HK-2 (cell line): ENCODE measurements at regions not wholly inside any gene's neighbourhood (a gene's known extent, or its start where the extent isn't known, plus 50 kb on each side); places are given as distances from the start of the nearest gene placed in this dataset.

Source experiments
- DNase-seq: peaks from one replicate; pipeline ENCODE4 v3.0.0-alpha.2; 2018; ENCODE audit not compliant: unreplicated experiment

DNA sequence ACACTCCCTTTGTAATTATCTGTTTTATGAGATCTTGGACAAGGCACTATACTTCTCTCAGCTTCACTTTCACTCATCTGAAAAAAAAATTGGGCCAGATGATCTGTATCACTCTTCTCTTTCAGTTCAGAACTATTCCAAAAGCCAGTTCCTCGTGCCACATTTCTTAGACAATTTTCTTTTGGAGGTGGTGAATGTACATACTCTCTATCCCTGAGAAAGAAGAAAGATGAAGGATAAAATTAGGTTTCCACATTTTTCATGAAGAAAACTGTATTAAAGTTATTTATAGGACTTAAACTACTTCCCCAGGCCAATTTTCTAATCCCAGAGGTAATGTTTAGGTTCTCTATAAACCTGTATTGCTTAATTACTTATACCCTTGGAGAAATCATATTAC lies 171.6 kb downstream of the SLC6A15 start:
- DNase-seq: no peak

DNA sequence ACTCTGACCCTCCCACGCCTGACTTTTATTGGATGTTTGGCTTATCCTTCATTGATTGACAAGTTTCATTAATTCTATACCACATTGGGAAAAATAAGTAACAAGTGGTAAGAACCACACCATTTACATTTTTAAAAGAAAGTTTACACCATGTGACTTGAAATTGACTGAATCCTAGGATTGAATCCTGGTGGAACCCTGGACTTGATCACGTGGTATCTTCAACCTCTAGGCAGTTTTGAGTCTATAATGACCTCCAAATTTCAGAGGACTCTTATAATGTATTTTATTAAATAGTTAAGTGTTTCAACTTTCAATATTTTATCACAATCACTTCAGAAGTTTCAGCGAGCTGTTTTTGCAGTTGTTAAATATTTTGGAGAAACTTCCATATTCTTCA lies 172.0 kb downstream of the SLC6A15 start:
- no peak for DNase-seq

DNA sequence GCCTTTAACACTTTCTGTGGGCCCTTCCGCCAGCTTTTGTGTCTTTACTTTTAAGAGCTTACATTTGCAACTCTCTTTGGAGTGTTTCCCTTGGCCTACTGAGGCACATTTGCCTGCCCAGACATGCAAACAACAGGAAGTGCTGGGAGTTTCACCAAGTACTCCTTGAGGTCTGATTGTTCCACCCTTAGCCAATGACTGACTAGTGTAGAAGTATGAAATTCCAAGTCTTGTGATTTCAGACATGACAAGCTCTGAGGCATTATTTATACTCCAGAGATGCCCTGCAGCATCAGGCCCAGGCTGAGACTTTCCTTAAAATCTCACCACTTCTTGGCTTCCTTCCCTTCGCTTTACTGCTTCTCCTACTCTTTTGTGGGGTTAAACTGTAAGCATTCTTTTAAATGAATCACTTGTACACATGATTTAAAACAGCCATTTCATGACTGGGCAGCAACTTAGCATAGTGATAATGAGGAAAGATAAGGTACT lies 174.1 kb downstream of the SLC6A15 start:
- no peak for DNase-seq

DNA sequence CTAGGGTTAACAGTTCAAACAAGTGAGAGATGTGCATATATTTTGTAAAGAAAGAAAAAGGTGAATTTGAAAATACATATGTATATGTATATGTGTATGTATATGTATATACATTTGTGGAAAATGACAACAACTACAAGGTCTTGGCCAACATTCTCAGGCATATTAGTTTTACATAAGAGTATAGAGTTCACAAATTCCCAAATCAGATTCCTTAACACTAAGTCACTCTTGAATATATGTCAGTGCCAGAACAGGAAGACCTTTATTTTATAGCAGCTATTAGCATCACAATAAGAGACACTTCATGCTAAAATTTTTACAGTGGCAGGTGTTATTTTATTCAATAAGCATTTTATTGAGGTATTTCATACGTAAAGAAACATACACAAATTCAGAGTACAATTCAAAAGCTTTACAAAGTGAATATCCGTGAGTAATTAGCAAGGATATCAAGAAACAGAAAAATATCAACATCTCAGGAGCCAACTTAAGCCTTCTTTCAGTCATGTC lies 179.7 kb downstream of the SLC6A15 start:
- DNase-seq: no peak

DNA sequence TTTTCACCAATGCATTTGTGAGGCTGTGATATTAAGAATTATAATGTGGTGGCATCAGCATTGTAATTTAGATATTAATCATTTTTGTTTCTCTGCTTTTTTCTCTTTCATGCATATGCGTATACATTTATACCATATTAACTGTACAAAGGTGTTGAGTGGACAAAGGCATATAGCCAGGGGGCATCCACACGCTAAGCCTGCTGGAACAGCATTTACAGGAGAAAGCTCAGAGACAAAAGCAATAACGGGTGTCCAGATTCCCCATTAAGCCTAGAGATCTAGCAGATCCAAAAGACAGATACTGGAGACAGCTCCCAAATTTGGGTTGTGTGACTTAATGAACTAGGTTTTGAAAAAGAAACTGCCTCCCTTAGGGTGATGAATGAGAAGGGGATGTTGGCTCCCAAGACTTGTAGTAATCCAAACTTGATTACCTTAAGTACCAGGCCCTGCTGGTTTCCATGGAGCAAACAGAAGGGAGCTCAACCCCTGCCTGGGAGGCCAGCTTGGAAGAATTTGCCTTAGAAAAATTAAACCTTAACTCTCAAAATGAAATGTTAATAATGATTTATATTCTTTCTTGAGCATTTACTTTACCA lies 181.9 kb downstream of the SLC6A15 start:
- no peak for DNase-seq

DNA sequence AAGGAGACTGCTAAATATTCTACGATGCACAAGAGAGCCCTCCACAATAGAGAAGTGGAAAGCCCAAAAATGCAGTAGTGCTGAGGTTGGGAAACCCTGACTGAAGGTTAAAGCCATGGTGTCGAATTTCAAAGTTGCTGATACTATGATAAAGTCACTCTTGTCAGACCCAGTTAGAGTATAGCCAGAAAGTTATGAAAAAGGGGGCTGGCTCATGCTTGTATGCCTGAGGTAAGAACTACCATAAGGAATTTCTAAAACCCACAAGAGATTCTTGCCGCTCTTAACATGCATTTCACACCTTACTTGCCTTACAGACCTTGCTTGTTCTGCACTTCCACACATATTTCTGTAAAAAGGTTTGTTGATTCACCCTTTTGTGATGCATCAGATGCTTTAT lies 184.6 kb downstream of the SLC6A15 start:
- no peak for DNase-seq

DNA sequence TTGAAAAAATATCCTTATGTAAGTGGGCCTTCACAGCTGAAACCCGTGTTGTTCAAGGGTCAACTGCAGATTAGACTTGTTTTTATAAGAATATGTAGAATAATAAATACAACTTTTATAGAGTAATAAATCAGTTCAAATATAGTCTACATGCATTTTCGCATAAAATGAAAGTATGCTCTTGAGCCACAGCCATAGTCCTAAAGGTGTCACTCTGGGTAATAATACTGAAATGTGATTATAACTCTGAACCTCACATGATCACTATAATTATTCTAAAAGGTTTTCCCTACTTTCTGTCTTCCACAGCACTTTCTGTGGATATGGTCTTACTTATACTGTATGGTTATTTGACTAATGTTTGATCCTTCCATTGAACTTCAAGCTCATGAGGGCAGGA lies 185.8 kb downstream of the SLC6A15 start:
- DNase-seq: no peak

DNA sequence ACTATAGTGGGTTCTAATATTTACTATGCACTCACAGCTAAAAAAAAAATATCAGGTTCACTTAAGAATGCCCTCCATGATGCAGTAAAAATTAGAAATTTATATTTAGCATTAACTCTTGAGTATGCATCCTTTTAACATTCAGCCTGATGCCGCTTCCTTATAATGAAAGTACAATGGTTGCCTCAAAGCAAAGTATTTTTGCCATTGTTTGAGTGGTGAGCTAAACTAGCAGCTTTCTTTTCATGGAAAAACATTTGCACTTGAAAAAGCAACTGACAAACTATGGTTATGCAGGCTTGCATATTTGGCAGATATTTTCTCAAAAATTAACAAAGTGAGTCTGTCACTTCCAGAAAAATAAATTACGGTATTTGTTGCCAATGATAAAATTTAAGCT lies 188.6 kb downstream of the SLC6A15 start:
- DNase-seq: no peak

DNA sequence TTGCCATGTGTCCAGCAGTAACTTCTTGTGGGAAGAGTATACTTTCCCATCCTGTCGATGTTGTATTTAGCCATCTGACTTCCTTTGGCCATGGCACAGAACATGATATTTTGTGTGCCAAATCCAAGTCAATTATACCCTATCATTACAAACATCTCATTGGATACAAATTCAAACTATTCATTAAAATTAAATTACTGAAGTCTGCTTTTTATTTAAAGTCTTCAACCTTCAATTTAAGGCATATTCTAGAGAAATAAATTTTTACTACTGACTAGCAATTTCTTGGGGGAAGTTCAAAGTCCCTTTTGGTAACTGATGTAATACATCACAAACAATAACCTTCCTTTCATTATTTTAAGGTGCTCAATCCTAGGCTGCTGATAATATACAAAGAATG lies 192.6 kb downstream of the SLC6A15 start:
- no peak for DNase-seq

DNA sequence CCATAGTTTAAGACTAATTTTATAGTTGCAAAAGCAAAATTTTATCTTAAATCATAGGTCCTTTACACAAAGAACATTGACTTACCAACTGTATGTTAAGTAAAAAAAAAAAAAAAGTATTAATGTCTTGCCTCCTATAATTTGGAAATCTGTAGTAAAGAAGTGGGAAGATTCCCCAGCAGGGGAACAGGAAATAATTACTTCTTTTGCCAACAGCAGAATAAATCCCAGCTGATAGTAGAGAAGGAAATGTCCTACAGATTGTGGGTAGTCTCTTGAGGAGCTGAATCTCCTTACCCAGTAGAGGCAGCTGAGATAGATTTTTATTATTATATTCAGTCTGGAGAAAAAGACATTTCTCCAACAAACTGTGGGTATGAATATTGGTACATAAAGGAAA lies 193.7 kb downstream of the SLC6A15 start:
- DNase-seq: no peak

DNA sequence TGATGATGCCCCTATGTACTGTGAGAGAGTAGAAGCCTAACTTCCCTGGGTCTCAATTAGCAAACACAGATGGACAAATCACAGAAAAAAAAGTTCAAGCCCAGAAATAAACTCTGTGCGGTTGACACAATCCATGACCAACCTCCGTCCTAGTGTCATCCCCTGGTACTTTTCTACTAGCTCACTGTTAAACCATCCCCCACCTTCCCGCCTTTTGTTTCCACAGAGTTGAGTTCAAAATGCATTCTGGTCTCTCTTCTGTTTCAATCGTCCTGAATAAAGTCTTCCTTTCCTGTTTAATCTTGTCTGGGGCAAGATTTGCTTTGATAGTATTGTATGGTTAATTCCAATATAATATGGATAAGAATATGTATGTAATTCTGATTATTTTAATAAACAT lies 199.9 kb downstream of the SLC6A15 start:
- no peak for DNase-seq

DNA sequence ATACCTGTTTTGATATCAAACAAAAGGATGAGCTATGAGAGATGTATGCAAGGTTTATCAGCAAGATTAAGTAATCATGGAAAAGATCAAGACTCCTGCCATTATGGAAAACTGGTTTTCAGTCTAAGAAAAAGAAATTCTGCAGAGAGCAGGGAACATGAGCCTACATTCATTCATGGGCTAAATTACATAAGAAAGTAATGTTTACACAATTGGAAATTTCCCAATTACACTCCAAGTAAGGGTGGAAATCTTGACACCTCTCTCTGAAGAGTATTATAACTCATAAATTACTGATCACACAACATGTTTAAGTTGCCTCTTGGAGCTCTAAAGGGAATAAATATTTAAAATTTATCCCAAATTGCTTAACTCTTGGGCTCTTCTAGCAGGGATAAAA lies 206.2 kb downstream of the SLC6A15 start:
- DNase-seq: no peak

DNA sequence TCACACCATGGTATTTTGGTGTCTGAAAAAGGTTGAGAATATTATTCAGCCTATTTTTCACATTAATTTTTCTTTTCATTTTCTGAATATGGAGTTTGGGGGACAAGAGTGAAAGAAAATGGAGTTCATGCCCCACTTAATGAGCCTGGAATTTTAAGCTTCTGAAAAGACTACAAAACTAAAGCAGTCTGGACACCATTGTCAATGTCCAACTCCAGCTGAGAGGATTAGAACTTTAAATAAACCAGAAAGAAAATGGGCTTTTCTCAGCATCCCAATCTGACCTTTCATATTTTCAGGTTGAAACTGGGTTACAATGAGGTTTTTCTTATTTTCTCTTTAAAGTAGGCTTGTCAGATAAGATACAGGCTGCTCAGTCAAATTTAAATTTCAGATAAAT lies 207.7 kb downstream of the SLC6A15 start:
- DNase-seq: no peak

DNA sequence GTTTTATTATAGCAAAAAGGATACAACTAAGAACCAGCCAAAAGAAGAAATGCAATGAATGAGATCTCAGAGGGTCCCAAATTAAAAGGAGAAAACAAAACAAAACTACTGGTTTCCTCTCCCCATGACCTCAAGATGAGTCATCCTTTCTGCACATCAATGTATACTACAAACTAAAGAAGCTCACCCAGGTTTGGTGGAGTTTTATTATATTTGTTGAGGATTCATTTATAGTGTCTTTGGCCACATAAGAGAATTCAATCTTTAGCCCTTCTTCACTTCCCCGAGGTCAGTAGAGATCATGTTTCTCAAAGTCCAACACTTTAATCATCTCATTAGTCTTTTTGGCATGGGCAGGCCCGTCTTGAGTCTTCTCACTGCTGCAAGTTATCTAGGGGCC lies 210.6 kb downstream of the SLC6A15 start:
- no peak for DNase-seq

DNA sequence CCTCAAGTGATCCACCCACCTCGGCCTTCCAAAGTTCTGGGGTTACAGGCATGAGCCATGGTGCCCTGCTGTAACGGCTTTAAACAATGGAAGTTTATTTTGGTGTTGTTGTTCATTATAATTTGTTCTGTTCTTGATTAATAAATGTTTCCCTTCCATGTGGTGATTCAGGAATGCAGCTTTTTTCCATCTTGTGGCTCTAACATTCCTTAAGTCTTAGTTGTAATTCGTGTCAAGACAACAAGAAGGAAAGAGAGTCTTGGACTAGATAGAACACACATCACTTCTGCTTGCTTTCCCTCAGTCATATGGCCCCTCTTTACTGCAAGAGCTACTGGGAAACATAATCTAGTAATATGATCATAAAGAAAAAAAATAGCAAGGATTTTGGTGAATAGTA lies 211.6 kb downstream of the SLC6A15 start:
- DNase-seq: no peak

DNA sequence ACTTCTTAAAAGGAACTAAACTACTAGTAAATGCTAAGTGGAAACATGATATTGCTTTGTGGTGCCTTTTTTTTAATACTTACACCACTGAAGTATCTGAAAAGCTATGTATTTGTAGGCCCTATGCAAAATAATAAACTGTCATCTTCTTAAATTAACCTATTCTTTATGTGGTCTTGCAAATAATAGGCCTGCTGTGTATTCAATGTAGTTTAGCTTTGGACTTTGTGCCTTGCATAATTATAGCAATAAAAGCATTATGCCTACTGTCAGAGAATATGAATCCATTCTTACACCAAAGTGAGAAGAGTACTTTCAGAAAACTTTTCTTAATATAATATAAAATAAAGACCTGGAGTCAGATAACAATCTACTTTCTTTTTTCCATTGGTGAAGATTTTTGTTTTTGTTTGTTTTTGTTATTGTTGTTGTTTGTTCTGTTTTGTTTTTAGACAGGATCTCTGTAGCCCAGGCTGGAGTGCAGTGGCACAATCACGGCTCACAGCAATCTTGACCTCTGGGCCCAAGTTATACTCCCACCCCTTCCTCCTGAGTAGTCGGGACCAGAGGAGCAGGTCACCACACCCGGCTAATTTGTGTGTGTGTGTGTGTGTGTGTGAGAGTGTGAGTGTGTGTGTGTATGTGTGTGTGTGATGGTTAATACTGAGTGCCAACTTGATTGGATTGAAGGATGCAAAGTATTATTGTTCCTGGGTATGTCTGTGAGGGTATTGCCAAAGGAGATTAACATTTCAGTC lies 213.8 kb downstream of the SLC6A15 start:
- no peak for DNase-seq

DNA sequence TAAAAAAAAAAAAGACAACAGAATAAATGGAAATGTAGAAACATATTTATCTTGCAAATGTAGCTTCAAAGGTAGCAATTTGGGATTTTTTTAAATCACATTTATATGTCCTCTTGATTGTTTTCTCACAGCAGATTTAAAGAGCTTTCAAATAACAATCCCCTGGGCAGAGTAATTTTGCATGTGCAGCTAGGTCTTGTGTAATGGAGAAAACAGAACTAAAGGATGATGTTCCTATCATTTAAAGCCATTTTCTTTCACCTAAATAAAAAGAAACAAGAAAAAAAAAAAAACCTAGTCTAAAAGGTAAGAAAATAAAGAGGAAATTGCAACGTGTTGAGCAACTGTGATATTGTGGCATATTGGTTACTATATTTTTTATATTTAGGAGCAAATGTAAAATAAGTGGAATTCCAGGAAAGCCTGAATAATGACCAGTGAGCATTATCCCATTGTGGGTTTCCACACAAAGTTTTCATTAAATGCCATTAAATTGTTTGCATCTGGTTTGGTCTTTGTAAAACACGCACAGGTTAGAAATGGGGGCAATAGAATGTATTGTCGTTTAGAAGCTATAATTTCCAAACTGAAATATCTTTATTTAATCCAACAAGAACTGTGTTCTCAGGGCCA lies 215.6 kb downstream of the SLC6A15 start:
- DNase-seq: no peak

DNA sequence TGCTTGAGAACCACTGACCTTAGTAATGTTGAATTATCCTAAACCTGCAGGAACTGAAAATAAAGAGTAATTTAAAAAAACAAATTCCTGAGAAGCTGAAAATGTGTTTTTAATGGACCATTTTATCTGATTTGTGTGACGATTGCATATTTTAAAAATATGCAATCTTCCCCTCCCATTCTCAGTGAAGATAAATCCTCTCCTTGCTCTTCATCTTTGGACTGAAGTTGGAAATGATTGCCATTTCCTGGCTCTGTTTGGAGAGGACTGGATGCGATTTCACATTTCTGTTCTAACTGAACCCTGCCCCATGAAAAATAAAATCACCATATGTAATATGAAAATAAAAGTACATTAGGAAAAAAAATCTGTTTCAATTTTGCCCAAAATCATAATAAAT lies 216.3 kb downstream of the SLC6A15 start:
- no peak for DNase-seq

DNA sequence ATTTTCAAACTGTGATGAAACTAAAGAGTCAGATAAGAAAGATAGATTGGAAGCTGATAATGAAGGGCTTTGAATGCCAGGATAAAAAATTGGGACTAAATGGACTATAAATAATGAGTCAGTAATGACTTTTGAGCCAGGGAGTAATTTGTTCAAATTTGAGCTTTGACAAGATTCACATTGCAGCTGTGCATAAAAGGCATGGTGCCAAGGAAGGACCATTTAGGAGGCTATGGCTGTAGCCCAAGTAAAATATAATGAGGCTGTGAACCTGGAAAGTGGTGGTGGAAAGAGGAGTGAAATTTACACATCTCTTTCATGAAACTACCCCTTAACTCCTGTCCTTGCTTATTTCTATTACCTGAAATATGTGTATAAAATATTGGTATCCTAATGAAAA lies 218.5 kb downstream of the SLC6A15 start:
- no peak for DNase-seq

DNA sequence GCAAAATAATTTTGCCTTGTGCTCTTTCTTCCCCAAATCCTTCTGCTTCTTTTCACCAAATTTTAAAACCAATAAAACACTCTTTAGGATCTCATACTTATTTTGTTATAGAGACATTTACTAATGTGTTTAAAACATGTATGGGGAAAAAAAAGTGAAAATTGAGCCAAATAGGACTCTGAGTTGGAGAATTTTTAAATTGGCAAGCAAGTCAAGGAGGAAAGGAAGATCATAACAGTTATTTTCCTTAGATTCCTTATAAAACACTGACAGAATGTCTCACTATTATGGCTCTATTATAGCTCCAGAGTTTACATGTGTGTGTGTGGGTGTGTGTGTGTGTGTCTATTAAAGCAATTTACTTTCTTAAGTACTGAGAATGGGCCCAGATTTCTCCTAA lies 220.5 kb downstream of the SLC6A15 start:
- no peak for DNase-seq

DNA sequence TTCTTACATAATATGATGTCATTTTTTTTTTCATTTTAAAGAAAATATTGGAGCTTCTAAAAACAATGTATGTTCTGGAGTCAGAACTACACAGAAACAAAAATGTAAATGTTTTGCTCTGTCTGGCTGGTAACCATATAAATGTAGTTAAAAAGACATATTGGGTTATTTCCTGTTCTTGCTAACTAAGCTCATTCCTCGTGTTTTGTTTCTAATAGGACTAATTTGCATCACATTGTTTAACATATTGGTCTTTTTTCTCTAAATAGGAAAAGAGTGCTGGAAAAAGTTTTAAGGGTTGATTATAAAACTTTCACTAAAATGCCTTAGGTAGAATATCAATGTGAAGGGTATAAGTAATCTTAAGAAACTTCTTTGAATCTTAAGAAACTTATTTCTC lies 221.3 kb downstream of the SLC6A15 start:
- DNase-seq: no peak

DNA sequence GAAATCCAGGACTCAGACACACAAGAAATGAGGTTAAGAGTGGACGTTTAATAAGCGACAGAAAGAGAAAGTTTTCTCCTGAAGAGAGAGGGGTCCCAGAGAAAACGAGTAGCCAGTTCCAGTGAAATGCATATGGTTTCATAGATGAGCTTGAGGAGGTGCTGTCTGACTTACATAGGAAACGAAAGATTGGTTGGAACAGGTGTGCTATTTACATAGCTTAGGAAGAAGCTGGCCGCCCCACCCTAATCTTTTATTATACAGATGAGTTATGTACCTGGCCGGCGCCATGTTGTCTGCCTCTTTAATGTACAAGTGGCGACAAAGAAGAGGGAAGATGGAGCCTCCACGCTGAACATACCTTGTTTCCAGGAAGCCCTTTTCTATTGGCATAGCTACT lies 223.0 kb downstream of the SLC6A15 start:
- no peak for DNase-seq

DNA sequence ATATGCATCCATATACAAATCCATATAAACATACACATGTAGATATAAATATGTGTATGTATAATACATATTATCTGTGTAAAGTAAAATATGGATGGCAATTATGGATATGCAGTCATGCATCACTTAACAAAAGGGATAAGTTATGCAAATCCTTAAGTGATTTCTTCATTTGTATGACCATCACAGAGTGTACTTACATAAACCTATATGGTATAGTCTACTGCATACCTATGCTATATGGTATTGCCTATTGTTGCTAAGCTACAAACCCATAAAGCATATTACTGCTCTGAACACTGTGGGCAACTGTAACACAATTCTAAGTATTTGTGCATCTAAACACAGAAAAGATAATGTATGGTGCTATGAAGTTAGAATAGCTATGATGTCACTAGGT lies 227.2 kb downstream of the SLC6A15 start:
- no peak for DNase-seq
